ENCODE measurements at regions not wholly inside any gene's neighbourhood (a gene's known extent, or its start where the extent isn't known, plus 50 kb on each side); places are given as distances from the start of the nearest gene placed in this dataset.

- Histone ChIP-seq H3K4me1 (ENCODE audit: low read length) (peaks cover 19% of the 10 kb centered on the region), H3K27ac (ENCODE audit: low read length) (no peak overlapping the region), H3K4me2 (ENCODE audit: low read length) (no peak overlapping the region), H3K27me3 (ENCODE audit: low read depth, low read length) (no peaks in the 10 kb centered on the region), H3K36me3 (replicated peaks; ENCODE audit: low read depth, low read length) (no peaks in the 10 kb centered on the region), H2AFZ (ENCODE audit: low read depth, low read length) (no peak overlapping the region), H3K4me3 (ENCODE audit: low read length) (no peak overlapping the region), H4K20me1 (ENCODE audit: insufficient read depth, low read length) (no peaks in the 10 kb centered on the region), H3K9ac (ENCODE audit: low read length) (no peak overlapping the region), H3K79me2 (ENCODE audit: low read length) (no peaks in the 10 kb centered on the region), H3K9me3 (ENCODE audit: insufficient read depth, low read length) (no peaks in the 10 kb centered on the region)
- TF ChIP-seq EZH2phosphoT487 (IDR thresholded peaks at IDR 0.05; ENCODE audit: low read depth) = no peak
- no peak for TF ChIP-seq CTCF (IDR thresholded peaks at IDR 0.05; ENCODE audit: low read depth, low read length)
These were observed 1101.0 kb upstream of the GYPC start for GRCh38 chr2:125554956-125555355.

DNA sequence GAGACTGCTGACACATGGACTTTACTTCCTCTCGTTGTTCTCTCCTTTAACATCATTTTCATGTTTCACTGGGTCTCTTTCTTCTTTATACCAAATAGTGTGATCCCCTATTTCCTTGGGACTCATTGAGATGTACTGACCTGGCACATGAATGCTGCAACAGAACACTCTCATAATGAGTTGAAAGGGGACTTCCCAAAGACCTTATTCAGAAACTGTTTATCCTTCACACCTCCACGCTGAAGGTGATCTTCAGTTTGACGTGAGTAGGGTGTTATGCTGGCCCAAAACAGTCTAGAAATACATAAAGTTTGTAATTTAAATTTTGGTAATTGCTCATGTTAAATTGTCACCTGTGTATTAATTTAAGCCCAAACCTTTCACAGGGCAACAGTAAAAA is 1096.8 kb upstream of the GYPC start:
- H3K4me3 ChIP-seq (ENCODE audit: low read length) = no peak overlapping the region
- peaks cover 19% of the 10 kb centered on the region for H3K4me1 ChIP-seq (ENCODE audit: low read length)
- H3K27me3 ChIP-seq (ENCODE audit: low read depth, low read length) = no peaks in the 10 kb centered on the region
- H3K4me2 ChIP-seq (ENCODE audit: low read length) = peak overlapping the region; percentile 39
- no peak overlapping the region for H3K9ac ChIP-seq (ENCODE audit: low read length)
- no peaks in the 10 kb centered on the region for H3K79me2 ChIP-seq (ENCODE audit: low read length)
- no peak for TF ChIP-seq EZH2phosphoT487 (IDR thresholded peaks at IDR 0.05; ENCODE audit: low read depth)
- TF ChIP-seq CTCF (IDR thresholded peaks at IDR 0.05; ENCODE audit: low read depth, low read length) = no peak
- no peaks in the 10 kb centered on the region for H4K20me1 ChIP-seq (ENCODE audit: insufficient read depth, low read length)
- no peaks in the 10 kb centered on the region for H3K9me3 ChIP-seq (ENCODE audit: insufficient read depth, low read length)
- H3K27ac ChIP-seq (ENCODE audit: low read length) = no peak overlapping the region
- no peak overlapping the region for H2AFZ ChIP-seq (ENCODE audit: low read depth, low read length)
- no peaks in the 10 kb centered on the region for H3K36me3 ChIP-seq (replicated peaks; ENCODE audit: low read depth, low read length)

- Histone ChIP-seq H3K36me3 (replicated peaks; ENCODE audit: low read depth, low read length) (no peaks in the 10 kb centered on the region), H3K4me3 (ENCODE audit: low read length) (no peak overlapping the region), H3K4me1 (ENCODE audit: low read length) (peaks cover 8% of the 10 kb centered on the region), H3K4me2 (ENCODE audit: low read length) (no peak overlapping the region), H3K79me2 (ENCODE audit: low read length) (no peaks in the 10 kb centered on the region), H4K20me1 (ENCODE audit: insufficient read depth, low read length) (no peaks in the 10 kb centered on the region), H3K27ac (ENCODE audit: low read length) (no peak overlapping the region), H3K27me3 (ENCODE audit: low read depth, low read length) (no peaks in the 10 kb centered on the region), H2AFZ (ENCODE audit: low read depth, low read length) (no peak overlapping the region), H3K9ac (ENCODE audit: low read length) (no peak overlapping the region), H3K9me3 (ENCODE audit: insufficient read depth, low read length) (no peaks in the 10 kb centered on the region)
- no peak for TF ChIP-seq CTCF (IDR thresholded peaks at IDR 0.05; ENCODE audit: low read depth, low read length)
- no peak for TF ChIP-seq EZH2phosphoT487 (IDR thresholded peaks at IDR 0.05; ENCODE audit: low read depth)
These were observed 1095.1 kb upstream of the GYPC start for GRCh38 chr2:125560855-125561254.

DNA sequence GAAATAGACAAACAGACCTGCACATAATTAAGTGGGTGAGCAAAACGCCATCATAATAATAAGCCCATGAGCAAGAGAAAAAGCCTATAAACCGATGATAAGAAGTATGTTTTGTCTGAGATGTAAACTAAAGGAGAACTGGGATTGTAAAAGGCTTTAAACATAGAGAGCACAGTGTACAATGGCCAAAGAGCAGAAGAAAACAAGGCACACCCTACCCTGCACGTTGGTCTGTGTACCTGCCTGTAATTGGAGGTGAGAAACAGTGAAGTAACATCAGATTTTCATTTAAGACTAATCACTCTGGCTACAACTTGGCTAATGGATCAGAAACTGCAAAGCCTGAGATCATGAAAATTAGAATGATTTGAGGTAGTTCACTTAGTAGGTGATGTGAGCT is 1094.7 kb upstream of the GYPC start:
- no peaks in the 10 kb centered on the region for H3K27me3 ChIP-seq (ENCODE audit: low read depth, low read length)
- no peak overlapping the region for H3K9ac ChIP-seq (ENCODE audit: low read length)
- TF ChIP-seq CTCF (IDR thresholded peaks at IDR 0.05; ENCODE audit: low read depth, low read length) (no peak), EZH2phosphoT487 (IDR thresholded peaks at IDR 0.05; ENCODE audit: low read depth) (no peak)
- no peaks in the 10 kb centered on the region for H4K20me1 ChIP-seq (ENCODE audit: insufficient read depth, low read length)
- H3K4me1 ChIP-seq (ENCODE audit: low read length) = peaks cover 8% of the 10 kb centered on the region
- H3K36me3 ChIP-seq (replicated peaks; ENCODE audit: low read depth, low read length) = no peaks in the 10 kb centered on the region
- no peak overlapping the region for H3K27ac ChIP-seq (ENCODE audit: low read length)
- H3K4me2 ChIP-seq (ENCODE audit: low read length) = no peak overlapping the region
- no peak overlapping the region for H3K4me3 ChIP-seq (ENCODE audit: low read length)
- no peaks in the 10 kb centered on the region for H3K79me2 ChIP-seq (ENCODE audit: low read length)
- no peaks in the 10 kb centered on the region for H3K9me3 ChIP-seq (ENCODE audit: insufficient read depth, low read length)
- H2AFZ ChIP-seq (ENCODE audit: low read depth, low read length) = no peak overlapping the region
